NCI-H1694 treated with DMSO at 0.1 percent for 48 hours (cell line): ENCODE measurements at regions not wholly inside any gene's neighbourhood (a gene's known extent, or its start where the extent isn't known, plus 50 kb on each side); places are given as distances from the start of the nearest gene placed in this dataset.

Source experiments
- DNase-seq: peaks from one replicate; lab custom pipeline; 2025; lab: John Stamatoyannopoulos, UW

DNA sequence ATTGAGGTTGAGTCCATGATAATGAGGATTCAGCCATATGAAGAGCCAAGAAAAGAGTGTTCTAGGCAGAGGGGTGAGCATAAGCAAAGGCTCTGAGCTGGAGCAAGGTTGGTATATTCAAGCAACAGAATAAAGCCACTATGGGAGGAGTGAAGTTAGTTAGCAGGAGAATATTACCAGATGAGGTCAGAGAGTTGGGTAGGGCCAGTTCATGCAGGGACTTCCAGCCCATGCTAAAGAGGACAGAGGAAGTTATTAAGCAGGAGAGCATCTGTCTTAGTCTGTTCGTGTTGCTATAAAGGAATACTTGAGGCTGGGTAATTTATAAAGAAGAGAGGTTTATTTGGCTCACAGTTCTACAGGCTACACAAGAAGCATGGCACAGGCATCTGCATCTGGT, 57.1 kb upstream of the ATG10 start:
- no peak for DNase-seq

DNA sequence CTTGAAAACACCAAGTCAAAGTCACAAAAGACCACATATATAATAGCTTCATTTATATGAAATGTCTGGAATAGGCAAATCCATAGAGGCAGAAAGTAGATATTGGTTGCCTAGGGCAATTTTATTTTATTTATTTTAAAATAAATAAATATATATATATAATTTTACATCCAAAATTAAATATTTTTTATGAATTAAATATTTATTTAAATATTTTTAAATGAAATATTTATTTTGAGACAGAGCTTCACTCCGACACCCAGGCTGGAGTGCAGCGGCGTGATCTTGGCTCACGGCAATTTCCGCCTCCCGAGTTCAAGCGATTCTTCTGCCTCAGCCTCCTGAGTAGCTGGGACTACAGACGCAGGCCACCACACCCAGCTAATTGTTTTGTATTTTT, 58.9 kb upstream of the ATG10 start:
- no peak for DNase-seq

DNA sequence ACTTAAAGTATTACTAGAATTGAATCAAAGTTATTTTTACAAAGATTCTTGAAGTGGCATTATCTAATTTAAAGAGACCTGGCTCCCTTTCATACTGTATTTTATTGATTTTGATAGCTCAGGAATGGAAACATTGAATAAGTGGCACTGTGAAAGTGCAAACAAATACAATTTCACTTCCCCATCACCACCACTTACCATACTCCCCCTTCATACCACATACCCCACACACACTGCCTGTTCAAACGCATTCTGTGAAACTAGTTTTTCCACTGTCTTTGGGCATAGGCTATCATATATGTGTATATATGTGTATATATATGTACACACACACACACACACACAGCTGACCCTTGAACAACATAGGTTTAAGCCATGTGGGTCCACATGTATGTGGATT, 62.1 kb upstream of the ATG10 start:
- DNase-seq, result no peak

DNA sequence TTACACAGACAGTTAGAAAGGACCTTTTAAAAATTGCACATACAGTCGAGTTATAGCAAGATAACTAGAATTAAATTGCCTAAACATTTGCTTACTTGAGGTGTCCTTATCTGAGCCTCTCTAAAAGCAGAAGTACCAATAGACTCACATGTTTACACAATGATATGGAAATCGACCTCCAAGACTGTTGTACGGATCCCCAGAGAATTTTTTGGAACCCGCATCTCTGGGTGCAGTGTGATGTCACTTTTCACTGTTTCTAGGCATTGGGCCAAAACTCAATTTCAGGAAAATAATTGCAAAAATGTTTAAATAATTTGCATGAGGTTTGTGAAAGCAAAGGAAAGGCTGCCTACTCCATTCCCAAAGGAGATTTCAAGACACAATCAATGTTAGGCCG, 63.1 kb upstream of the ATG10 start:
- no peak for DNase-seq

DNA sequence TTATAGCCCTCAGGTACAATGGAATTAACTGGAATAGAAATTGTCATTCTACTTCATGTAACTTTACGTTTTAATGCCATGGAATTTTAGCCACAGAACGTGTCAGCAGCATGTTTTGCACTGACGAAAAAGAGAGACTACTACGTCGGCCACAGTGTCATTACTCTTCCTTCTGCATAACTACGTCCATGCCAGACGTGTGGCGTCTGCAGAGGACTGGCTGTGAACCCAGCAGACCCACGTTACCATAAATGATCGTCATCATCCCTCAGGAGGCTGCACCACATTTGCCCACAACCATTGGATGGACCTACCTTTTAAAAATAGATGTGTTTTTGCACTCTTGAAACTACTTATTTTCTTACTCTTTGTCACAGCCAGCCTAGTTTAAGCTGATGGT, 63.8 kb upstream of the ATG10 start:
- no peak for DNase-seq

DNA sequence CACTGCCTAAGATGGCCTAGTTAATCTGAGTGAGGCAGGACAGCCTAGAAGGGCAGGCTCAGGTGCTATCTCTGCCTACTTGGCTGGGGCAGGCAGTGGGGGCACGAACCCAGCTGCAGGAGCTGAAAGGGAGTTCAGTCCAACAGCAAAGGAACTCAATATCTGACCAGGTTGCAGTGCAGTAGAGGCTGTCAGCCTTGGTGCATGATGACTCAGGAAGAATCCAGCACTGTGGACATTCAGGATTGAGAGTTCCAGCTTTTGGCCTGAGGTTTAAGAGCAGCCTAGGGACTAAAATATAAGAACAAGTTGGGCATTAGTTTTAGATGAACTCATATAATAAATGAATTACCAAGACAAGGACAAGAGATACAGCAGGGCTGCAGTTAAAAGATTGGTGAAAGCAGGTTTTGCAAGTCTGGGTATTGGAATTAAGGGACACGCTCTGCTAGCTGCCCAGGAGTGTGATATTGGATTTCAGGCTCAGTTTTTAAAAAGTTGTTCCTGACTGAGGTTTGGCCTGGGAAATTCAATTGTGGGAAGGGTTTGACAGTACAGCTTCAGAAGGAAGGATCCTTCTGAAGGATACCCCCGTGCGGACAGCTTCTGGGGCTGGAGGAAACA, 64.7 kb upstream of the ATG10 start:
- DNase-seq, result no peak

DNA sequence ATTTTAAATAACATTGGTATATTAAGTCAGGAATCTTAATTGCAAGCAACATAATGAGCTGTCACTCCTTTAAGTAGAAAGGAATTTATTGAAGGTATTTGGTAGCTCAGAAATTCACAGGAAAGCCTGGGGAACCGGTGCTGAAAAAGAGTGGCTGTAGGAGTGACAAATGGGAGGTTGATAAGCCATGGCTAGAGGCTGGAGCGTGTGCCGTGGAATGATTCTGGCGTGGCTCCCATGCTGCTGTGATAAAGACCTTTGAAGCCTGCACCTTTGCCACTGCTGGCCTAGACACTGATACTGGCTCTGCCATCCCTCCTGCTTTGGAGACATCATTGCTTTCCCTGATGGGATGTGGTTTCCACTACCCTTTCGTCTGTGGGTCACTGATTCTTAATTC, 65.7 kb upstream of the ATG10 start:
- DNase-seq, result no peak

DNA sequence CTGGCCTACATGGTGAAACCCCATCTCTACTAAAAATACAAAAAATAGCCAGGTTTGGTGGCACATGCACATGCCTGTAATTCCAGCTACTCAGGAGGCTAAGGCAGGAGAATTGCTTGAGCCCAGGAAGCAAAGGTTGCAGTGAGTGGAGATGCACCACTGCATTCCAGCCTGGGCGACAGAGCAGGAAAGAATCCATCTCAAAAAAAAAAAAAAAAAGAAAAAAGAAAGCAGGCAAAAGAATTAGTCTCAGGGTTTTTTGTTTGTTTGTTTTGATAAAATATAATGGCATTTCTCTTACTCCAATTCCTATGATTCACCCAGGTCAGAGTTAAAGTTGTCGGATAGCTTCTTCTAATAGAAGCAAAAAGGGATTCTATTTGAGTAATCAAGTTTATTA, 67.0 kb upstream of the ATG10 start:
- DNase-seq, result no peak

DNA sequence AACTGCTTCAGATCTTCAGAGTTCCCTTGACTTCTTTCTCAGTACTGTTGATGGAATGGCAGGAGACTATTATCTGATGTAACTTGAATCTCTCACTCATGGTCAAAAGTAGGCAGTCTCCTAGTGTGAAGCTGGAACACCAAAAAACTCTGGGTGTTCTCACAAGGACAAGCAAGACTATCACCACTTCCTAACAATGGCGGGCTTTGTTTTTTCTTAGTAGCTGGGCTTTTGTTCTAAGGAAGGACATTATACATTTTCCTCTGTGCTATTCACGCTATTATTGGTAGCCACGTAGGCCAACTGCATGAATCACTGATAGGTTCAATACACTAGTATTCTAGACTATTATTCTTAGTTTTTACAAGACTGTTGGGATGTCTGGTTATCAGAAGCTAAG, 67.7 kb upstream of the ATG10 start:
- DNase-seq, result no peak

DNA sequence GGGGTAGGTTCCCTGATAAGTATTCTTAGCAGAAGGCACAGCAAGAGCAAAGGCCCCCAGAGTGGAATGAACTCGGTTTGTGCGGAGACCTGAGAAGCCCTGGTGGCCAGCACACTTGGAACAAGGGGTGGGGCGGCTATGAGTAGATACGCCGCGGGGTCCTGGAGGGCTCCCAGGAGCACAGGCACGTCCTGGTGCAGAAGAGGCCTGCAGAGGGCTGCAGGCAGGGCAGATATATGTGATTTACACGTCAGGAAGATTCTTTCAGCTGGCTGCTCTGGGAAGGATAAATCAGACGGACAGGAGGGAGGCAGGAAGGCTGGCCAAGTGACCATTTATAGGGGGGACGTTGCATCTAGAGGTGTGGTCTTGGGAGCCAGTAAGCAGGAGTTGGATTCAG, 70.2 kb upstream of the ATG10 start:
- DNase-seq, result no peak

DNA sequence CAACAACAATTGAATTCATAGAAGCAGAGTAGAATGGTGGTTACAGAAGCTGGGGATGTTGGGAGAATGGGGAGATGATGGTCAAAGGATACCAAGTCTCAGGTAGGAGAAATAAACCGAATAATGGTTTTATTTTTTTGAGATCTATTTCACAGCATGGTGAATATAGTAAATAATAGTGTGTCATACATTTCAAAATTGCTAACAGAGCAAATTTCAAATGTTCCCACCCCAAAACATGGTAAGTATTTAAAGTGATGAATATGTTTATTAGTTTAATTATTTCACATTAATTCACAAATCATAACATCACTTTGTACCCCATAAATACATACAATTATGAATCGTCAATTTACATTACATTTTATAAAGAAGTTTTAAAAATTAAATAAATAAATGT, 72.7 kb upstream of the ATG10 start:
- DNase-seq, result no peak

DNA sequence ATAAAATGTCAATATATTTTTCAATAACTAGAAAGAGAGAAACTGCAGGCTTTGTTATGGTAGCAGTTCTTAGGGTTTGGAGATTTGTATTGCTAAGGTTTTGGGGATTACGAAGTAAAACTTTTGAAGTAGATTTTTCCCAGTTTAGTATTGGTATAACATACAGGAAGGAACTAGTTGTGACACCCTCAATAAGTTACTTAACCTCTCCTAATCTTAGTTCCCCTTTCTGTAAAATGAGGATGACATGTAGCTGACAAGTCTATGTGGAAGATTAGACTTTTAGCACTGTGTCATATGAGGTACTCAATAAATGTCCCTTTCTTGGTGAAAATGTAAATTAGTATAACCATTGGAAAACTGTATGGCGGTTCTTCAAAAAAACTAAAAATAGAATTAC, 73.4 kb upstream of the ATG10 start:
- no peak for DNase-seq

DNA sequence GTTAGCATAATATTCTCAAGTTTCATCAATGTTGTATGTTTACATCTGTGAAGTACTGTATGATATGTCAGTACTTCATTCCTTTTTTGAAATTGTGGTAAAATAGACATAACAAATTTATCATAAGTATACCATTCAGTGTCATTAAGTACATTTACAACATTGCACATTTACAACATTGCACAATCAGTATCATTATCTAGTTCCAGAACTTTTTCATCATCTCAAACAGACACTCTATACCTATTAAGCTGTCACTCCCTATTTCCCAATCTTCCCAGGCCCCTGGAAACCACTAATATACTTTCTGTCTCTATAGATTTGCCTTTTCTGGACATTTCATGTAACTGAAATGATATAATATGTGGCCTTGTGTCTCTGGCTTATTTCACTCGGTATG, 75.1 kb upstream of the ATG10 start:
- no peak for DNase-seq

DNA sequence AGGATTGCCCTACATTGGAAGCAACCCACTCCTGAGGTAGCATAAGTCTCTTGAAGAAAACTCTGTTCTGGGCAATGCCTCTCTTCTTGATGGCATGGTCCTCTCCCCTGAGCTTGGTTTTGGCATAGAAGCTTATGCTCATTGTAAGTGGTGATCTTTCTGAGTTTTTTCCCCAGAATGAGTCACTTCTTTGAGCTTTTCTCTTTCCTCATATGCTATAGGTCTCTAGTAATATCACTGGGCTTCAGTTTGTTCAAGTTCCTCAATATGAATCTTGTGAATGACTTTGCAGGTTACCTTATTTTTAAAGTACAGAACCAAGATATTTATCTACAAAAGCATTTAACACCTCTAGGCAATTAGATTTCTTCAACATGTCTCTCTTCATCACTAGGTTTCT, 76.5 kb upstream of the ATG10 start:
- no peak for DNase-seq

DNA sequence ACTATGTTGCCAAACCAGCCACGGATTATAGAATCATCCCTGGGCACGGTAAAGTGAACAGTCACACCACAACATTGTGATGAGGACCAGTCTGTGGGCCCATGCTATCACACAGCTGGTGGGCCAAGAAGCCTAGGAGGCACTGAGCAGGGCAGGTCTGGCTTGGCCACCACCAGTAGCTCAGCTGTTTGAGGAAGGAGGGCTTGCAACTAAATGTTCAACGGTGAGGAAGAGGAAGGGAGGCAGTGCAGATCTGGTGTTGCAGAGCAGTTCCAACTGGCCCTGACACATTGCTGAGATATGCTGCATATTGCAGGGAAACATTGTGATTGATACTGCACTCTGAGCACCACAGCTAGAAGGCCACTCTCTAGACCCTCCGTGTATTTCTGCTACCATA, 77.9 kb upstream of the ATG10 start:
- DNase-seq, result no peak

DNA sequence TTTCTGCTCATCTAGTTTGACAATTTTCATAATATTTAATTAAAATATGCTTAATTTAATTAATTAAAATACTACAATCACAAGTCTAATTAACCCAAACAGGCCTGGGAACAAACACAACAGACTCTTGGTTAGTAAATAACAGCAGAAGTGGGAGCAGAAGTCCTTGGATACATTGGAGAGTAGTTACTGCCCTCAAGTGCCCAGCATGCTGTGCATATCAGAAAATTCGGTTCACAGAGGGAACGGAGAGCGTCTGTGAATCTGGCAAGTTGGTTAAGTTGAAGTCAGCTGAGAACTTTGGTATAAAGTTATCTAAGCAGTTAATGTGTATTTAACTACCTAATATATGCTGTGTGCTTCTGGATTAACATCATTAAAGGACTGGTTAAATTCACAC, 87.0 kb upstream of the ATG10 start:
- no peak for DNase-seq

DNA sequence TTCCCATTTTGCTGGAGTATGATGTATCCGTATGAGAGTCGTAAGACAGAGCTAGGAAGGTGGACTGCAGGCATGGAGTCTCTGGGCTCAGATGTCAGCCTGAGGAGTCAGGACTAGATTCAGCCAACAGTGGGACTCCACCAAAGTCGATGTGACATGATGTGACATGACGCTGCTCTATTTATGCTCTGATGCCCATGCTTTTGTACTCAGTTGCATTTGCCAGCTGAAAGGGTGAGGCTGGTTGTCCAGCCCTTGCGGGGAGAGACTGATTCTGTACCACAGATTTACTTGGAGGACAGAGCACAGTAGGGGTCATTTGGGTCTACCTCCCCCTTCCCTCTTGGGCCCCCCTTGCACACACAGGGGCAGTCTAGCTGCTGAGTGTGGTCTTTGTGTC, 88.5 kb upstream of the ATG10 start:
- DNase-seq, result no peak

DNA sequence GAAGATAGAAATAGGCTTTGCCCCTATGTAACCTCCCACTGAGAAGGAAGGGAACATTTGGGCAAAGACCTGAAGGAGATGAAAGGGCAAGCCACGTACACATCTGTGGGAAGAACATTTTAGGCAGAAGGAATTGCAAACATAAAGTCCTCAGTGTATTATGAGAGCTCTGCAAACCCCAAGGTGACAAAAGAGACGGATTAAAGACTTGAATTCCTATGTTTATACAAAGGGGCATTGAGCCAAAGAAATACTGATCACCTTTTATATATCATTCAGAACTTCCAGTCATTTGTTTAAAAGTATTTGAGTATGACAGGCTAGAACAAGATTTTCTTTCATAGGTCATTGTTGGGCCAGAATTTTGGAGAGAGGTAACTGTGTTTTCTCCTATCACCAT, 90.2 kb upstream of the ATG10 start:
- no peak for DNase-seq

DNA sequence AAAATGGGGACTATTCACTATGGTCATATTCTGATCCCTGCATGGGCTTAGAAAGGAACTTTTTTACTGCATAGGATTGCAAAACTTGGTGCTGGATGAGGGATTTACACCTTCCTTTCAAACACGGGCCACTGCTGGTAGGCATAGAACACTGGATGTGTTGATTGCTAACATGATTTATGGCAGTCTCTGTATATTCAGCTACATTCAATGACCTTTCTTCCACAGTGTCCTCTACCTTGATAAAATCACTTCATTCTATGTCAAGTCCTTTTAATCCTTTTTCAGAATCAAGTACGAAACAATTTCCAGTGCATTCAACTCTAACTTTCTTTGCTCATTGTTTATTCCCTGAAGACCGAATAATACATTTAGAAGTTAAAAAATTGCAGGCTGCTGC, 91.9 kb upstream of the ATG10 start:
- no peak for DNase-seq

DNA sequence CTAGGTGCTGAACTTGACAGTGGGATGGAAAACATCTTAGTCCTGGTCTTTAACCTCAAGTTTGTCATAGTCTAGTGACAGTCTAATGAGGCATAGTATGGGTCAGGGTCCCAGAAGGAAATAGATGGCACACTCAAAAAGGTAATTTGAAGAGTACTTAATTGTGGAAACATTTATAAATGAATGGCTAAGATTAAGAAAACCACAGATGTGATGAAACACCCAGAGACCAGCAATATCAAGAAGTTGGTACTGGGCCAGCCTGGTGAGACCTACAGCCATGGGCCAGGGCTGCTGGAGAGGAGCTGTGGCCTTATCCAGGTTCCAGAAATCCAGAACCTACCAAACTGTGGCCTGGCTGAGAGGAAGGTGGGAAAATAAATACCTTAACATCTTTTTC, 93.5 kb upstream of the ATG10 start:
- DNase-seq, result no peak

DNA sequence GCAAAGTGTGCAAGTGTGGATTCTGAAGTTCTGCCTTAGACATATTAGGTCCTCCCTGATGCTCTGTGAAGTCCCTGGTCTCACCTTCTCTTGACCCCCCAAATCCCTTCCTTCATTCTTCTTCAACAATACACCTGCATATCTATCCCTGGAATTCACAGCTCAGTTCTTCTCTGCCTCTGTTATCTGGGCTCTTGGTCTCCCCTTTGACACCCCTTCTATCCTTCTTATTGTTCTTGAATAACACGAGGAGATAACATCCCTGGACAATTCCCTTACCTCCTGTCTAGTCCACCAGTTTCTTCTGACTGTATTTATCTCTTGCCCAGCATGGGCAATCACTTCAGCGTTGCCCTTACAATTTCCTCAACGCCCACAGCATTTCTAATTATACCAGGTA, 104.8 kb upstream of the ATG10 start:
- DNase-seq, result no peak

DNA sequence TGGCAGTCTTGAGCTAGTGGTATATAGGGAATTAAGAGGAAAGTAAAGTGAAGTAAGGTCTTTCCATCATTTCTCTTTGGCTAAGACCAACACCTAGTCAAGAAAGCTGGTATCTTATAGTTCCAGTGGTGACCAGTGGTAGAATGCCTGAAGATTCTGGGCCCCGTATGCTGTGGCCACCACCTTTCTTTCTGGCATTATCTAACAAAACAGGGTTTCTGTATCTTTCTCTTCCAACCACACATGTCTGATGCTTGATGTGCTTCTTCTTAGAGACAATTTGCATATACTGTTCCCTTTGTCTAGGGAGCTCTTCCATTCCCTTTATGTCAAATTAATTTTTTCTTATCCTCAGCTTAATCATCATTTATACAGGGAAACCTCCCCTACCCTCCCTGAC, 109.9 kb upstream of the SSBP2 start:
- no peak for DNase-seq

DNA sequence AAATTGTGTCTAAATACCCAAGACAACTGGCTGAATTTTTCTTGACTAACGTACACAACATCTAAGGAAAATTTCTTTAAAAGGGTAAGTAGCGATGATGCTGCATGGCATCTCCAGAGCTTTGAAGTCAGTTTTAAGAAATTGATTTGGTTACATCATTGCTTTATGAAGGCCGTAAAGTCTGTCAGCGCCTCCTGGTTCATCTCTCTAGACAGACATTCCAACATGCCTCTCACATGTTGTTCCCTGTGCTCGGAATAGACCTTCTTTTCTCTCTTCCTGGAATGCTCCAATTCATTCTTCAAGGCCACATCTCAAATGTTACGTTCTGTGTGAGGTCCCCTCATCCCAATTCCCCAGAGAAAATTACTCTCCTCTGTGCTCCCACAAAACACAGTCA, 108.7 kb upstream of the SSBP2 start:
- DNase-seq, result no peak

DNA sequence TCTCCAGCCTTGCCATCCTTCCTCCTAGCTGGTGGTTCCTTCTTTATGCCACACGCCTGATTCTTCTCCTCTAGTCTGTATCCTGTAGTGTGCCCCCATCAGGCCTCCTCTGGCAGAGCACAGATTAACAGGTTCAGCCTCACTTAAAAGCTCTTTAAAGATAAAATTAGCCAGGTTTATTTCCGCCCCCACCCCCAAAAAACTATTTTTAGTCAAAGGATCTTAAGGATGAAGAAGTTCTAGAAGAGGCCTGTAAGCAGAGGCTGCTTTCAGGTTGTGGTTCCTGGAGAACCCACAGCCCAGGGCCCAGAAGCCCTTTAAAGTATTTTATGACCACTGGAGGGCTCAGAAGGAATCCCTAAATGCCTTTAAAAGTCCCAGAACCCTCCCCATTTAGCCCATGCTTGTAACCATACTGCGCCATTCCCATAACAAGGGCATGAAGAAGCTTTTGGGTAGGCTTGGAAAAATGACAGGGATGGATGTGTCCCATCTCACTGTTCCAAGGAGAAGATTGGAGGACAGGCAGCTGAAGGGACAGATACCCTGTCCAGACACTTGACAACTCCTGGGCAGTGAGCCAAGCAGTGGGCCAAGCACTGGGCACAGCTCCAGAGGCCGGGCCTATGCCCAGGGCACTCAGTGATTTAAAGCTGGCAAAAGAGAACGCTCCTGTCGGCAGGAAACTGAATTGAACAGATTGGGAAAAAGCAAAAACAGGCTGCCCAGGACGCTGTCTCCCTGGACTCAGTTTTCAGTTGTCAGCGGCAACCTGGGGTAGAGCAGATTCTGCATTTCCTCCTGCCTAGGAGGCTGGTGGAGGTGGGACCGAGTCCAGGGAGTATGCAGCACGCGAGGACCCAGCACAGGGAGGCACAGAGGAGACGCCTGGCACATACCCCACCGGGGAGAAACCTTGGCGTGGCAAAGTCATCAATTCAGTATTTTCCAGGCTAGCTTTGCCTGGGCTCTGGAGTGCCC, 106.3 kb upstream of the SSBP2 start:
- peak; percentile 90 for DNase-seq
